Fibroblast of skin of right biceps (primary cell): ENCODE measurements at regions not wholly inside any gene's neighbourhood (a gene's known extent, or its start where the extent isn't known, plus 50 kb on each side); places are given as distances from the start of the nearest gene placed in this dataset.
"Not testable (repeated sequence)": the region's sequence is repeated elsewhere in the genome, so short reads cannot be mapped to it uniquely, and the experiment has no call there.

Experiments
- DNase-seq: peaks from one replicate; pipeline ENCODE4 v3.0.0-alpha.2; 2013

DNA sequence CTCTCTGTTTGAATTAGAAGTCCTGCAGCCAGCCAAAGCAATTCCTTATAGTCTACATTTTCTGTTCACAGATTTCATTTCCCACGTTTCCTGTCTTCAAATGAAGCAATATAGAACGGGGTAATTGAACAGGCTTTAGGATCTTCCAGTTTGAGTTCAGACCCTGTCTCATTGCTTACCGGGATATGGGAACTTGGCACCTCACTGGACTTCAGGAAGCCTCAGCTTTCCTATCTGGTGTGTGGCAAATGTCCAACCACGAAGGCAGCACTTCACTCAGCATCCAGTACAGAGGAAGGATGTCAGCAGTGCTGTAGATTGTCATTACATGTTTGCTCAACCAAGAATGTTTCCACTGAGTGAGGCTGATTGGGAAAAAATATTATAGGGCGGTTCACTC lies 271.1 kb upstream of the ZFP42 start:
- no peak for DNase-seq

DNA sequence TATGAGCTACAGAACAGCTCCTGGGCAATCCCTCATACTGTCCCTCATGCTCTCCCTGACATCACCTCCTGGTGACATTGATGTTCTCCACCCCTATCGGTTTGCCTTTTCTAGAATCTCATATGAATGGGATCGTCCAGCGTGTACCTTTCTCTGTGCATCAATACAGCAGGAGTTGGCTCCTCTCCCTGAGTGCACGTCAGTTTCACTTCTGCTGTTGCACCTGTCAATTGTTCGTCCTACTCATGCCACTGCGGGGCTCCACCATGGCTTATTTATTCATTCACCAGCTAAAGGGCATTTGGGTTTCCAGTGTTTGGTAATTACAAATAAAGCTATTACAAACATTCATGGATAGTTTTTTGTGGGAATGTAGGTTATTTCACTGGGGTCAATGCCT lies 269.1 kb upstream of the ZFP42 start:
- no peak for DNase-seq

DNA sequence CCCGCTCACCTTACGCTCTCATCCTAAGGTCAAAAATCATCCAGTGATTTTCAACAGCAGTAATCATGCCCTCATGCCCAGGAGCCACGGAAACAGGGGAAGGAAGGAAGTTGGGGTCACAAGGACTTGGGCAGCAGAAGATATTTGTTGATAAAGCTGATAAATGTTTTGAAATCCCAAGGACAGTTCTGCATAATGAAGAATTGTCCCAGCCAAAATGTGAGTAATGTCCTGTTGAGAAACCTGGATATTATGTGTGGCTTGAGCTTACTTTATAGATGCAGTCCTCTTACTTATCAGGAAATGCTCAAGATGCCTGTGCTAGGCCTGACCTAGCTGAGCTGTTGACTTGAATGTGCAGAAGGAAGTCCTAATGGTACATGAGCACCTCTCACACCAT lies 263.0 kb upstream of the ZFP42 start:
- no peak for DNase-seq

DNA sequence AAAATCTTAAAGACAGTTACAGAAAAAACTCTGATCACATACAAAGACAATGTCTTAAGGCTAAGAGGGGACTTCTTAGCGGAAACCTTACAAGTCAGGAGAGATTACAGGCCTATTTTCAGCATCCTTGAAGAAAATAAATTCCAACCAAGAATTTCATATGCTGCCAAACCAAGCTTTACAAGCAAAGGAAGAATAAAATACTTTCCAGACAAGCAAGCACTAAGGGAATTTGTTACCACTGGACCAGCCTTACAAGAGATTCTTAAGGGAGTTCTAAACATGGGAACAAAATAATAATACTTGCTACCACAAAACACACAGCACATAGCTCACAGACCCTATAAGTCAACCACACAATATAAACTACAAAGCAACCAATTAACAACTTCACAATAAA lies 255.8 kb upstream of the ZFP42 start:
- DNase-seq: no peak

DNA sequence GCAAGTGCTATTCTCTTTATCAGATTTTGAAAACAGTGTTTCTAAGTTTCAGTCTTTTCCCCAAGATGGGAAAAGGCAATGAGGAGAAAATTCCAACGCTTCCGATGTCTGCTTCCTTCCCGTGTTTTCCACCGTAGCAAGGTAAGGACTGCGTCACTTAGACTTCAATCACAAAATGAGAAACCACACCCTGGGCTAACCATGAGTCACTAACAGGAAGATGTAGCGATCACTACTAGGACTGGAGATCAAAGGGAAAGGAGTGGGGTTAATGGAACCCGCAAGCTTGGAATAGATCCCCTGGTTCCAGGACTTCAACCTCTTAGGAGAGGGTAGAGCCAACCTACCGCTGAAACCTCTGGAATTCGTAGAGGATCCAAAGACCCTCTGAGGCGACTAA lies 250.7 kb upstream of the ZFP42 start:
- DNase-seq: no peak

DNA sequence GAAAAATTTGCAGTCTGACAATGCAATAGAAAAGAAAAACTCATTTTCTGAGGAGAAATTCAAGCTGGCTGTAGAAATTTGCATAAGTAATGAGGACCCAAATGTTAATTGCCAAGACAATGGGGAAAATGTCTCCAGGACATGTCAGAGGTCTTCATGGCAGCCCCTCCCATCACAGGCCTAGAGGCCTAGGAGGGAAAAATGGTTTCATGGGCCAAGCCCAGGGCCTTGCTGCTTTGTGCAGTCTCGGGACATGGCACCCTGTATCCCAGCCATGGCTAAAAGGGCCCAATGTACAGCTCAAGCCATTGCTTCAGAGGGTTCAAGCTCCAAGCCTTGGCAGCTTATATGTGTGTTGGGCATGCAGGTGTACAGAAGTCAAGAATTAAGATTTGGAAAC lies 244.9 kb upstream of the ZFP42 start:
- DNase-seq: not testable (repeated sequence)

DNA sequence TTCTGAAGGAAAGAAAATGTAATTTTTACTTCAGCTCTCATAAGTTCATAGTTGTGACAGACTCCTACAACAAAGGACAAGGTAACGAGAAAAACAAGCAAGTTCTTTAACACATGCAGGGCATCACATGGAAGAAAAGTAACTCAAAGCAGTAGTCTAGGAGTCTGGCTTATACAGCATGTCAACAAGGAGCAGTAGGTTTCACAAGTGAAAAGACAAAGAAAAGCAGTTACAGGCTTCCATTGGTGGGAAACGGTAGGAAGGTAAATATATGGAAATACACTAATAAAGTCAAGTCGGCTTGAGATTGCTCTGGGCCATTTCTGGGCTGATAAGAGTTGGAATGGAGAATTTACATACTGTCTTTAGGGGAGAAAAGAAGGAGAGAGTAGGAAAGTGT lies 228.4 kb upstream of the ZFP42 start:
- no peak for DNase-seq

DNA sequence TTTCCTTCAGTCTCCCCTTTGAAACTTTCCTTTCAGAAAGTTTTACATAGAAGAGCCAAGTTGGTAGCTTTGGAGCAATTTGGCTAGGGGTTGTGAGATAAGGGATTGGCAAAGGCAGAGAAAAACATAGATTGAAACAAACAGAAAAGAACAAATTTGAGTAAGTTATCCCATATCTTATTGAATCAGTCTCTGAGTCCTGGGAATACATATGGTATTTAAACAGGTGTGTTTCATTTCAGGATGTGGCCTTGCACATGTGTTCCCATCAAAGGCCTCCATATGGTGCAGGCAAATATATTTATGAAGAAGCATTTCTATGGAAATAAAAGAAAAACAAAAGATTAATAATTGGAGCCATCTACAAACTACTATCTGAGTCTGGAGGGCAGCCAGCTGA lies 227.9 kb upstream of the ZFP42 start:
- DNase-seq: no peak

DNA sequence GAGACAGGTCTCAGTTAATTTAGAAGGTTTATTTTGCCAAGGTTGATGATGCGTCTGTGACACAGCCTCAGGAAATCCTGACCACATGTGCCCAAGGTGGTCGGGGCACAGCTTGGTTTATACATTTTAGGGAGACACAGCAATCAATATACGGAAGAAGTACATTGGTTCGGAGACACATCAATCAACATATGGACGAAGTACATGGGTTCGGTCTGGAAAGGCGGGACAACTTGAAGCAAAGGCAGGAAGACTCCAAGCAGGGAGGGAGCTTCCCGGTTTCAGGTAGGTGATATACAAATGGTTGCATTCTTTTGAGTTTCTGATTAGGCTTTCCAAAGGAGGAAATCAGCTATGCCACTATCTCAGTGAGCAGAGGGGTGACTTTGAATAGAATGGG lies 225.2 kb upstream of the ZFP42 start:
- peak; percentile 1 for DNase-seq

DNA sequence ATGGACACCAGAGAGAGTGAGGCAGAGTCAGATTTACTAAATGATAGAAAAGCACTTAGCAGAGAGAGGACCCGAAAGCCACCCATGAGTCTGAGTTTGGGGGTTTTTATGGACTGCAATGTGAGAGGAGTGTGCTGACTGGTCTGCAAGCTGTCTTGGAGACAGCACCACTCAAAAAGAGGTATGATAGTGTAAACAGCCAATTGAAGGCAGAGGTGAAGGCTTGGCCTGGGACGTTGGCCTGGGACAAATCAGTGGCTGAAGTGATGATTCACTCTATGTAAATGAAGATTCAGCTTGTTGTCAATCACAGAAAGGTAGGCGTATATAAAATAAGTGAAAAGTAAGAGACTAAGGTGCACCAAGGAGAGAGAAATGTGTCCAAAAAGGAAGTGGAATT lies 217.6 kb upstream of the ZFP42 start:
- DNase-seq: no peak

DNA sequence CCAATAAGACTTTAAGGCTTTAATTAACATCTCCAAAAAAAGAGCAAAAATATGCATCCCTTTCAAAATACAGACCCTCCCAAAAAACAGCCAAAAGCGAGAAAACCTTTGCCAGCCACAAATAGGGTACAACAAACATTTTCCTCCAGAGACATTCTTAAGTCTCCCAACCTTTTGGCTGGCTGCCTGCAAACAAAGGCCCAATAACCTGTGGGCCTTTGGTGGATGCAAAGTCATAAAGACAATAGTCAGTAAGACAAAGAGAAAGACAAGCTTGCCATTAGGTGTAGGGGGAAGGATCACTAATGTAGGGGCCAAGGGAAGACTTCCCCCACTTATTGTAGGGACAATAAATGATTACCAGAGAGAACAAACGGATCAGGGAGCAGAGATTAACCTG lies 215.5 kb upstream of the ZFP42 start:
- no peak for DNase-seq

DNA sequence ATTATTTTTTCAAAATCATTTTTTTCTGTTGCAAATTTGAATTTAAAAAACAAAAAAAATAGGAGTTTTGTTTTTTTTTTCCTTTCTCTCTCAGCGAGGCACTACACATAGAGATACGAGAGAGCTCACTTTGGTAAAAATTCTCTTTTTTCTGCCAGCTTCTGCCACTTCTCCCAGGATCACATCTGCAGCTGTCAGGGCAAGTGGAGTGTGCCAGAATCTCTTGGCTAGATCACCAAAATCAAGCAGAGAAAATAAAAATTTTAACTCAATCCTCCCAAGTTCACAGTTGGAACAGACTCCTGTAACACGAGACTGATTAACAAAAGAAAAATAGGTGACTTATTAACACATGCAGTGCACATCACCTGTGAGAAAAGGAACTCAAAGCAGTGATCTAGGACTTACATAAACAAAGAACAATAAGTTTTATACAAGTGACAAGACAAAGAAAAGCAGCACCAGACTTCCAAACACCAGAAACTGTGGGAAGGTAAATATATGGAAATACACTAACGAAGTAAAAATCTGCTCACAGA lies 213.2 kb upstream of the ZFP42 start:
- DNase-seq: no peak

DNA sequence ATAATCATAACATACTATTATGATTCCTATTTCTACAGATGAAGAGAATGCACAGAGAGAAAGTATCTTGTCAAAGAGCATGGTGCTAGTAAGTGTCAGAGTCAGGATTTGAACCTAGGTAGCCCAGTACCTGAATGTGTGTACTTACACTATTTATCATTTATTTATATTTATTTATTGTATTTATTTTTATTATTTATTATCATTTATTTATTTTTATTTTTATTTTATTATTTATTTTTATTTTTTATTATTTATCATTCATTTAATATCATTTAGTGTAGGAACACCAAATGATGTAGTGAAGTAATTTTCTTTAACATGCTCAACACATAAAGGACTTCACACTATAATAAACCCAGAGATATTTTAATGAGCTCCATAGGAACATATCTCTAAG lies 209.4 kb upstream of the ZFP42 start:
- no peak for DNase-seq

DNA sequence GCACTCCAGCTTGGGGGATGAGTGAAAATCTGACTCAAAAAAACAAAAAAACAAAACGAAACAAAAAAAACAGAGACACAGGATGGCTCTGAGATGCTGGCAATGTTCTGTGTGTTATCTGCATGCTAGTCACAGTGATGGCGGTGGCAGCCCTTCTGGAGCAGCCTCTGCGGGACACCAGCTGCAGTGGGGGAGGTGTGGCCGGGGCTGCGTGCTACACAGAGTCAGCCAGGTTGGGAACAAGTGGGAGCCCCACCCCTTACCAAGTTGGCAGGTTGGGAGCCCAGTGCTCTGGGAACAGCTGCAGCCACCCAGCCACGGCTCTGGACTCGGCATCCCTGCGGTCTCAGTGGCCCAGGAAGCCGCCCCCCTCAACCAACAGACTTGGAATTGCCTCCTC lies 206.5 kb upstream of the ZFP42 start:
- no peak for DNase-seq

DNA sequence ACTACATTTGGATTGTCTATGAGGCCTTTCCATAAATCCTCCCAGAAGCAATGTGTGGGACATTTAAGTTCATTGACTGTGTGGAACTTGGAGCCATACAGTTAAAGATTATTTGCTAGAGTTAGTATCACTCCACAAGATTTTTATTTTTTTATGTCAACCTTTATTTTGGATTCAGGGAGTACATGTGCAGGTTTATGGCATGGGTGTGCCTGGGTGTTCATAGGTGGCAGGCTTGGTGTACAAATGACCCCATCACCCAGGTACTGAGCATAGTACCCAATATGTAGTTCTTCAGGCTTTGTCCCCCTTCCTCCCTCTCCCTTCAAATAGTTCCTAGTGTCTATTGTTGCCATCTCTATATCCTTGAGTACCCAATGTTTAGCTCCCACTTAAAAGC lies 199.8 kb upstream of the ZFP42 start:
- DNase-seq: no peak

DNA sequence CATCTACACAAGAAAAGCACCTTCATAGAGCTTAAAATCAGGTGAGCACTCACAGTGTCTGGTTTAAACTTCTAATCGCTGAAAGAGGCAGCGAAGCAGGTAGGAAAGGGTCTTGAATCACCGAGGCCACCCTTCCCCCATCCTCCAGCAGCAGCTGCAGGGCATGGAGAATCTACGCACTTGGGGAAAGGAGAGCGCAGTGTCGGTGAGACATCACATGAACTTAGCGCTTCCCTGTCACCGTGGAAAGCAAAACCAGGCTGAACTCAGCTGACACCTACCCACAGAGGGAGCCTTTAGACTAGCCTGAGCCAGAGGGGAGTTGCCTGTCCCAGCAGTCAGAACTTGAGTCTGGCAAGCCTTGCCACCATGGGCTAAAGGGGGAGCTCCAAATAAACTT lies 197.2 kb upstream of the ZFP42 start:
- no peak for DNase-seq

DNA sequence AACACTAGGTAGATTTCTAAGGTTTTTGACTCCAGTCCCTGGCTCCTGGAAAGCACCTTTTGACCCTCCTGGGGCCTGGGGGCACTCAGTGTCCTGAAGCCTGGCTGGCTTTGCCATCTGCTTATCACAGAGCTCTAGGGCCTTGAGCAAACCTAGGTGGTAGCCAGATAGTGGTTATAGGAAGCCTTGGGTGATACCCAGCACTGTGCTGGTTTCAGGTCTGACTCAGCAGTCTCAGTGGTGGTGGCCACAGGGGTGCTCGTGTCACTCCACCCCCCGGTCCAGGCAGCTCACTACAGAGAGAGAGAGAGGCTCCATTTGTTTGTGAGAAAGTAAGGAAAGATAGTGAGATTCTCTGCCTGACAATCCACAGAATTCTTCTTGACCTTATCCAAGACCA lies 195.8 kb upstream of the ZFP42 start:
- DNase-seq: no peak

DNA sequence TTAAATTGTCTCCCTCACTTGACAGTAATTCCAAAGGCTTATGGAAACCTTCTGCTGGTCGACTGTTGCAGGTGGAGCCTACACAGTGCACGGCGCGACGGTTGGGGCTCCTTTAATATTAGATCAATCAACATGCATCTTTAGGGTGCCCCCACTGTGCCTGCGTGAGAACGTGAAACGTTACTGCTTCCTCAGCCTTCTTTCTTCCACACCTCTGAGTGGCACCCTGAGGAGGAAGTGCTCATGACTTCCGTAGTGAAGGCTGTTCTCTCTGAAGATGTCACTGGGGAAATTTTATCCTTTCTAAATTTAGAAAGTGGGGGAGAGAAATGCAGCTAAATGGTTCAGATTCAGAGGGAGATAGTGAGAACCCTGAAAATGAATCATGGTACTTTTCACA lies 184.0 kb upstream of the ZFP42 start:
- peak; percentile 14 for DNase-seq

DNA sequence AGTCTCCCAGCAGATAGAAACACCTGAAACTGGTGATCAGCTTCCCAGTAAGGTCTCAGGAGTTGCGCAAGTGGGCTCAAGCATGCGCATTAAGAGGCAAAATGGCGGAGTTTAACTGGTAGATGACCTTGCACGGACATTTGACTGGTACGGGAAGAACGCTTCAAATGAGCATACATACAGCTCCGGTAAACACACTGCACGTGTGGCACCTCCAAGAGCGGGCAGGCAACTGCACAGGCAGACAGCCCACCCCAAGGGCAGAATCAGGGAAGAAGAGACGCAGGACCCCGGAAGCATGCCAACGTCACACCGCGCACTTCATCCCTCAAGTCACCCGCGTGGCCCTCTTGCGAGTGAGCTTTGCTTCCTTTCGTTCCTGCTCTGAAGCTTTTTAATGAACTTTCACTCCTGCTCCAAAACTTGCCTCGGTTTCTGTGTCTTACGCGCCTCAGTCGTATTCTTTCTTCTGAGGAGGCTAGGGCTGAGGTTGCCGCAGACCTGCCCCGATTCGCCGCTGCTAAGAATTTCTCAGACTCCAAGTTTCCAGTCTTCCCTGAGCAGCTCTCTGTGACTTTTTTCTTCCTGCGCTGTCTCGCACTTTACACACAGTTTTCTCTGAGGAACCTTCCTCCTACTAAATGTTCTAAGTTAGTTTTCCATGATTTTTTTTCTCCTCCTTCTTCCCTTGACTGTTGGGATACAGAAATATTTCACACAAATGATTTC lies 180.7 kb upstream of the ZFP42 start:
- DNase-seq: peak; percentile 15

DNA sequence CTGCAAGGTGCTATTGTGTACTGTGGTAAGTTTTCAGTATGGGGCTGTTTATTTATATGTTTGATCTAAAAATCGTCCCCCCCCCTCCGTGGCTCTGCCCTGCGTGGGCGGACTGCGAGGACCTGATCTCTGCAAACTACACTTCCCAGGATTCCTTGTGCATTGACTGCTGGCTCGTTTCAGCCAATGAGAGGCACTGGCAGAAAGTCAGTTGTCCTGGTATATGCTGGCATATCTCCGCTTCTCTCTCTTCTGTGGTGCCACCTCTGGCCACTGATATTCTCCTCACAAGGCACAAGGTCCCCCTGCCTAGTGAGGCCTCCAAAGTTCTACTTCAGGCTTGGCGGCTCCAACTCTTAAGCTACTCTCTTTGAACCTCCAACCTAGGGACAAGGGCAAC lies 168.8 kb upstream of the ZFP42 start:
- DNase-seq: no peak

DNA sequence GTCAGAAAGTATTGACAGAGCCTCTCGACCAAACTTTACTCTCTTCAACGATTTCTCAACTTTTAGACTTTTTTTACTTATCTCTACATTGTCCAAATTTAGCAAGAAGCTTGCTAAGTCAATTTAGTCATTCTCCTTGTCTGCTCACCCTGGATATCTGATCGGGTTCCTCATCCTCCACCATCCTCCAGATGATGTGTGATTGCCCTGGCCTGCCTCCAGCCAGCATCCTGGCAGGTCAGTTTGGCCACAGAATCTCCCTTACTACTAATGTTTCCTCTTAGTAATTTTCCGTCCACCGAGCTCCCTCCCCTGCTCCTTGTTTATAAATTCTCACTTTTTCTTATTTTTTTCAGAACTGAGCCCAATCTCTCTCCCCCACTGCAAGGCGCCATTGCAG lies 167.9 kb upstream of the ZFP42 start:
- DNase-seq: peak; percentile 1

DNA sequence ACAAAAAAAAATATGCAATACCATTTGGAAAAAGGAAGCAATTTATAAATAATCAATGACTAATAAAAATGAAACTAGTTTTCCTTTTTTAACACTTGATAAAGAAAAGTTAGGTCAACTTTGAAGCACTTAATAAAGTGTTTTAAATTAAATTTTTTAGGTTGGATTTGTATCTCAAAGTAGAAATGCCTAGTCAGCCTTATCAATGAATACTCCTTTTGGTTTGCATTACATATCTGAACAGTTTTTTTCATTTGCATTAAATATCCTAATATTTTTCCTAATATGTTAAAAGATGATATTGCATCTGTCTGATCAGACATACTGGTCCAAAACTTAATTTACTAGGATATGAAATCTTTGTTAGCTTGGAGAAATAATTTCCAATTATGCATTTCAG lies 155.8 kb upstream of the ZFP42 start:
- no peak for DNase-seq

DNA sequence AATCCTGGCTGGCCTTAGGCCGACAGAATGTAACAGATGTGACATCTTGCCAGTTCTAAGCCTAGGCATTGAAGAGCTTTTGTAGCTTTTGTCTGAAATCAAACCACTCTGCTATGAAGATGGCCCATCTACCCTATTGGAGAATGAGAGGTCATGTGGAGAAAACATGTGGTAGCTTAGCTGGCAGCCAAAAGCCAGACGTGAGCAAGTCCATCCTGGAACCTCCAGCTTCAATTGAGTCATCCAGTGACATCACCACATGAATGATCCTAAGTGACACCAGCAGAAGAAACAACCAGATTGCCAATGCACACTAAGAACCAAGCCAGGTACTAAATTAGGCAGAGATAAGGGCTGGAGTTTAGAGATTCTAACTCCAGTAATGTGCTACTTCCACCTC lies 154.8 kb upstream of the ZFP42 start:
- DNase-seq: peak; percentile 31

DNA sequence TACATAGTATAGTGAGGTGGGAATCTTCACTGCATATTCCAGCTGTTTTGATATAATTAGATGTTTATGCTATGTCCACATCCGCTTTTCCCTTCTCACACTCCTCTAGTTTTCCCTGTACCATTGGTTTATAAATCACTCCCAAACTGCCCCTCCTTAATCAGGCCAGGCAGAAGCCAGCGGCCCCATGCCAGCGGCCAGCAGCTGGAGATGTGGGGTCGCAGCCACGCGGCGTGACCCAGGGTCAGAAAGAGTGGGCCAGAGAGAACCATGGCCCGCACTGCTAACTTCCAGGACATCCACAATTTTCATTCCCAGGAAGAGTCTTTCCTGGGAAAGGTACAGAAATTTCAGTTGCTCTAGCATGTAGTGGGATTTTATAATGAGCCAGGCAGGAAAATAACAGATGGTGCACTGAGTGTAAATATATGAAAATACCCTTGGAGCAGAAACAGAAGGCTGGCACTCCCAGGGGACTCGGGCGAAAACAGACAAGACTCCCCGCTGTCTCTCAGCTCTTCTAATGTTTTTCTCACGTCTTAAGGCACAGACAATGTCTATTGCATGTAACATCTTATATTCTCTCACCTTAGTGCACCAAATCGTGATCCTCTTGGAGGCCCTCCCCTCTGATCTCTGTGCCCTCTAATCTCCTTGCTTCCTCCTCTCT lies 145.9 kb upstream of the ZFP42 start:
- DNase-seq: no peak

DNA sequence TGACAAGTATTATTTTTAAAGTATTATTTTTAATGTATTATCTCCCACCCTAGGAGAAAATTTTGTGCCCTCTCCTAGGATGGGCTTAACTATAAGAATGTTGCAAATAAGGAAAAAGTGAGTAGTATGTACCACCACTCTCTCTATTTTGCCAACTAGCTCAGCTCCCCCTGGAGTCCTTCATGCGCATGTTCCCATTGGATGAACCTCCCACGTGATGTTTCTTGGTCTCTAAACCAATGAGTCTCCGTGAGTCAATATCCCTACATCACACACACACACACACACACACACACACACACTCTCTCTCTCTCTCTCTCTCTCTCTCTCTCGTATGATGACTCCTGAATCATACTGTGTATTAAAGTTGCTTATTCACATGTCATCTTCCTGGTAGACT lies 129.7 kb upstream of the ZFP42 start:
- no peak for DNase-seq
